Gastroesophageal sphincter (tissue), 4 donors: ENCODE measurements at regions not wholly inside any gene's neighbourhood (a gene's known extent, or its start where the extent isn't known, plus 50 kb on each side); places are given as distances from the start of the nearest gene placed in this dataset.

Experiments
- ATAC-seq: fragments of 150-250 bp; one replicate; pipeline ENCODE4 v1.9.1; 2016; ENCODE audit warnings: mild to moderate bottlenecking, moderate library complexity
- H3K27ac ChIP-seq, 4 donors: fragments of 200-600 bp; sonication (generic) in 3 of 4; 1 replicate in 3 of 4; 2 replicates in 1 of 4; pipeline ENCODE4 v1.5.1; 2016 to 2019
- H3K27me3 ChIP-seq: fragments of 200-600 bp; sonication (generic); one replicate; pipeline ENCODE4 v1.5.1; 2019
- H3K36me3 ChIP-seq, 2 donors: fragments of 200-600 bp; sonication (generic); one replicate each; pipeline ENCODE4 v1.5.1; 2019; ENCODE audit warnings: control low read depth in 1 of 2
- H3K4me1 ChIP-seq, 3 donors: fragments of 200-600 bp; sonication (generic); 1 replicate in 2 of 3; 2 replicates in 1 of 3; pipeline ENCODE4 v1.5.1; 2016 to 2019; ENCODE audit warnings: control low read depth in 2 of 3
- H3K4me3 ChIP-seq, 2 donors: fragments of 200-600 bp; sonication (generic); one replicate each; pipeline ENCODE4 v1.5.1; 2019; ENCODE audit warnings: mild to moderate bottlenecking in 1 of 2, moderate library complexity in 1 of 2
- H3K9me3 ChIP-seq, 3 donors: fragments of 200-600 bp; sonication (generic); one replicate each; pipeline ENCODE4 v1.5.1; 2017 to 2019; ENCODE audit warnings: control low read depth in 2 of 3
- EP300 ChIP-seq: sonication (generic); formaldehyde crosslinking; IDR thresholded peaks from one replicate; pipeline ENCODE4 v1.6.1; 2017; ENCODE audit warnings: antibody characterized with exemption, mild to moderate bottlenecking
- POLR2A ChIP-seq, 2 donors: fragments of 450-650 bp; IDR thresholded peaks; one replicate each; pipeline ENCODE4 v1.6.1; 2017; ENCODE audit warnings: antibody characterized with exemption in 2 of 2, mild to moderate bottlenecking in 2 of 2, moderate library complexity in 1 of 2
- POLR2AphosphoS5 ChIP-seq: sonication (generic); formaldehyde crosslinking; IDR thresholded peaks from one replicate; pipeline ENCODE4 v1.6.1; 2017; ENCODE audit warnings: antibody characterized with exemption
- WGBS, 2 donors: methylation state at CpG; one replicate each; pipeline ENCODE4 v1.1.5; 2018; ENCODE audit warnings: low coverage in 1 of 2; 5-methylcytosine and 5-hydroxymethylcytosine counted together
- TF ChIP-seq, protein P1 (sequence below), 4 experiments: fragments of 200-600 bp in 2 of 4; fragments of 450-650 bp in 2 of 4; sonication (generic) in 1 of 4; IDR thresholded peaks; one replicate each; pipeline ENCODE4 v1.5.1; 2017 to 2019; ENCODE audit warnings: antibody characterized with exemption in 4 of 4, mild to moderate bottlenecking in 2 of 4, moderate library complexity in 2 of 4

DNA sequence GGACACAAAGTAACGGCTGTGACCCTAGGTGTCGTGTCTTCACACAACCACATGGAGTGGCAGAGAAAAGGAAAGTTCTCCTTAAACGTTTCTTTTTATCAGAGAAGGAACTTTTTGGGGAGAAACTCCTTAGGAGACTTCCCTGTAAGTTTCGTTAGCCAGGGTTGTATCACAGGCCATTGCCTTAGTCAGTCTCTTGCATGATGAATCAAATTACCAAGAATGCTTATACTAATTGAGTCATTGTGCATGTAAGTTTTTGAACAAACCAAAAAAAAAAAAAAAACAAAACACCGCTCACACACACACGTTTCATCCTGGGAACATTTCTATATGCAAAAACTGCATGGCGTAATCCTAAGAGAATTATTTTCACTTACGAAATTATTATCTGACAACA, 150.4 kb upstream of the SATB1 start:
- Histone ChIP-seq H3K36me3 (no peaks in the 10 kb centered on the region), H3K27ac (no peak overlapping the region), H3K9me3 (no peaks in the 10 kb centered on the region), H3K27me3 (no peaks in the 10 kb centered on the region), H3K4me1 (no peaks in the 10 kb centered on the region), H3K4me3 (no peak overlapping the region)
- ATAC-seq = no peak
- TF ChIP-seq POLR2A (IDR thresholded peaks at IDR 0.05) = no peak
- TF ChIP-seq POLR2AphosphoS5 = no peak
- TF ChIP-seq, protein P1, sequence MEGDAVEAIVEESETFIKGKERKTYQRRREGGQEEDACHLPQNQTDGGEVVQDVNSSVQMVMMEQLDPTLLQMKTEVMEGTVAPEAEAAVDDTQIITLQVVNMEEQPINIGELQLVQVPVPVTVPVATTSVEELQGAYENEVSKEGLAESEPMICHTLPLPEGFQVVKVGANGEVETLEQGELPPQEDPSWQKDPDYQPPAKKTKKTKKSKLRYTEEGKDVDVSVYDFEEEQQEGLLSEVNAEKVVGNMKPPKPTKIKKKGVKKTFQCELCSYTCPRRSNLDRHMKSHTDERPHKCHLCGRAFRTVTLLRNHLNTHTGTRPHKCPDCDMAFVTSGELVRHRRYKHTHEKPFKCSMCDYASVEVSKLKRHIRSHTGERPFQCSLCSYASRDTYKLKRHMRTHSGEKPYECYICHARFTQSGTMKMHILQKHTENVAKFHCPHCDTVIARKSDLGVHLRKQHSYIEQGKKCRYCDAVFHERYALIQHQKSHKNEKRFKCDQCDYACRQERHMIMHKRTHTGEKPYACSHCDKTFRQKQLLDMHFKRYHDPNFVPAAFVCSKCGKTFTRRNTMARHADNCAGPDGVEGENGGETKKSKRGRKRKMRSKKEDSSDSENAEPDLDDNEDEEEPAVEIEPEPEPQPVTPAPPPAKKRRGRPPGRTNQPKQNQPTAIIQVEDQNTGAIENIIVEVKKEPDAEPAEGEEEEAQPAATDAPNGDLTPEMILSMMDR (IDR thresholded peaks at IDR 0.05) = no peak
- TF ChIP-seq EP300 = no peak
- WGBS, 2 donors = 73 to 86% methylated on average over 8 of the region's 8 CpGs

DNA sequence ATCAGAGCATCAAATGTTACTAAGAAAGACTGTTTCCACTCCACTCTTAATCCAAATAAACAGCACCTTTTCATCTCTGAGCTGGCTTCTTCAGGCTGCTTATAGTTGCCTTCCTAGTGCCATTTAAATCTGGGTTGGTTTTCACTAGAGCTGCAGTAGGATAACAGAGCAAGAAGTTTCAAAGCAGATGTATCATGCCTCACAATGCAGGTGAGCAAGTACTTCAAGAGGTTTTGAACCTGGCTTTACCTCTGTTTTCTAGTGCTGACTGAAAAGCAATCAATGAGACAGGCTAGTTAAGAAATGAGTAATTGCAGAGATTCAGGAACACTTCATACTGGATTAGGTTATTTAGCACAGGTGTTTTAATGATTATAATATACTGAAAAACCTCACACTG, 147.7 kb upstream of the SATB1 start:
- H3K9me3 ChIP-seq = no peaks in the 10 kb centered on the region
- H3K27ac ChIP-seq = no peak overlapping the region
- no peaks in the 10 kb centered on the region for H3K4me1 ChIP-seq
- no peak for ATAC-seq
- H3K36me3 ChIP-seq = no peaks in the 10 kb centered on the region
- no peaks in the 10 kb centered on the region for H3K27me3 ChIP-seq
- TF ChIP-seq EP300 (no peak), POLR2A (IDR thresholded peaks at IDR 0.05) (no peak), POLR2AphosphoS5 (no peak)
- TF ChIP-seq, protein P1 (IDR thresholded peaks at IDR 0.05) = no peak
- H3K4me3 ChIP-seq = no peak overlapping the region

DNA sequence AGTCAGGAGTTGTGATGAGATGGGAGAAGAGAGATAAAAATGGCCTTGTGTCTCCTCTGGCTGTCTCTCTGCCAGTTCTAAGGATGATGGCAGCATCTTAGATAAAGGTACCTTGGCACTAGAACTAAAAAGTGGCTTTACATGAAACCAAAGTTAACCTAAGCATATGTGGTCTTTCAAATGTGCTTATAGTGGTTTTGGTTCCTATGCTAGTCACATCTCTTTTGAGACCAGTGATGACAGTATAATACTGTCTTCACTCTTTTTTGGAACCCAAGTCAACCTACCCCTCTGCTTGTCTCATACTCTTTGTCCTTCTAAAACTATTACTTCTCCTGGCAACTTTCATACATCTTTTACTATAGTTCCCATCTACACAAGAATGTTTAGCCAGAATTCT, 142.2 kb upstream of the SATB1 start:
- TF ChIP-seq, protein P1 (IDR thresholded peaks at IDR 0.05) = no peak
- no peak for TF ChIP-seq POLR2AphosphoS5
- no peak for TF ChIP-seq POLR2A (IDR thresholded peaks at IDR 0.05)
- TF ChIP-seq EP300 = no peak

DNA sequence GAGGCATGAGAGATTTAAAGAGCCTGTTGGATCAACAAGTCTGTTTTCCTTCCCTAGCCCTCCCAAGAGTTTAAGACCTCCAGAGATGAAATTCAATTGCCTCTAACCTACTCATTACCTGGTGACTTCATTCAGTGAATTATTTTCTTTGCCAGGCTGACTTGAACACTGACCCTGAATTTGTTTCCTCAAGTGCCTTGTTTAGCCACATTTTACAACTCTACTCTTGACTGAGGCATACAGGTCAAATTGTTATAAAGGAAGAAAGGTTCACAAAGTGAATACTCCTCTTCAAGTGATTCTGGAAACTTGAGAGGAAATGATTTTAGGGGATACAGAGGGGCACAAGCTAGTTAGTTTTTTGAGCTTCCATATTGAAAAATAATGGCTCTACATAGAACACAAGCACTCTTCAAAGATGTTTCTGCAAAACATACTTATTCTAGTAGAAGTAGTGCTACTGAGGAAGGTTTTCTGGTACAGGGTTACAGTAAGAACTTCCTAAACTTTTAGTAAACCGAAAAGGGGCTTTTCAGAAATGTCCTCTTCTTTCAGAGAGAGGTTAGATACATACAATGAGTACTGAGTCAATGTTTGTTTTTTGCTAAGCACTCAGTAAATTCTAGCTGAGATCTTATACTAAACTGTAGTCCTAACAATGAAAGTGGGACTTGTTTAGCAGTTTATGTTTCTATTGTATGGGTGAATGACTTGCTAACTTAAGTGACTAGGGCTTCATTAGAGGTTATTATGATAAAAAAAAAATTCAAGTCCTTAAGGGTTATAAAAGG, 137.4 kb upstream of the SATB1 start:
- no peaks in the 10 kb centered on the region for H3K4me1 ChIP-seq

More for the DNA sequence above, 142.2 kb upstream of the SATB1 start:
- H3K27me3 ChIP-seq = no peaks in the 10 kb centered on the region
- ATAC-seq = no peak
- H3K27ac ChIP-seq = no peak overlapping the region
- no peak overlapping the region for H3K4me3 ChIP-seq
- H3K36me3 ChIP-seq = no peaks in the 10 kb centered on the region
- no peaks in the 10 kb centered on the region for H3K4me1 ChIP-seq
- H3K9me3 ChIP-seq = no peaks in the 10 kb centered on the region

DNA sequence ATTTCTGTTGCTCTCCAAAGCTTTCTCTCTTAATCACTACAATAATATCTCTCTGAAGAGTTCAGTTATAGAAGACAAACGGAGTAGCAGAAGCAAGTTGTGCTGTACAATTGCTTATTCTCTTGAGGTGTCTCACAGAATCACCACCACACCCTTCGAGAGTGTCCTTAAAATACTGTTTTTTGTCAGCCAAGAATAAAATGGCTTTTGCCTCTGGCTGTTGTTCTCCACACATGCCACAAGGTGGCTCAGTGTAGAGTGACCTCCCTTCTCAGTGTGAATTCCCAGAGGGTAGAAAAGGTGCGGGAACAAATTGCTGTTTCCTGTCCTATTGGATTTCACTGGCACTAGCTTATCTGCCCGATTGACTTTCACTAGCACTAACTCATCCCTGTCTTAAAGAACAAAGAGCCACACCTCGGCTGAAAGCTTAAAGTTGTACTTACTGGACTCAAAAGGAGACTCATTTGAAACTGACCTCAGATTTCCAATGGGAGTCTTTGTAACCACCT, 134.2 kb upstream of the SATB1 start:
- Histone ChIP-seq H3K4me3 (no peak overlapping the region), H3K4me1 (no peaks in the 10 kb centered on the region), H3K27me3 (peaks cover 3% of the 10 kb centered on the region), H3K27ac (no peak overlapping the region), H3K36me3 (no peaks in the 10 kb centered on the region), H3K9me3 (no peaks in the 10 kb centered on the region)
- ATAC-seq = no peak
- TF ChIP-seq, protein P1 (IDR thresholded peaks at IDR 0.05) = peak; percentile 24 to 57 (median 40)
- no peak for TF ChIP-seq EP300
- WGBS, 2 donors = 9 to 16% methylated on average over 4 of the region's 5 CpGs

More for the DNA sequence above, 137.4 kb upstream of the SATB1 start:
- 64 to 89% methylated on average over 1 of the region's 1 CpG for WGBS, 2 donors
- Histone ChIP-seq H3K36me3 (no peaks in the 10 kb centered on the region), H3K27ac (no peak overlapping the region), H3K27me3 (peaks cover 3% of the 10 kb centered on the region), H3K9me3 (no peaks in the 10 kb centered on the region), H3K4me3 (no peak overlapping the region)
- no peak for ATAC-seq
- TF ChIP-seq POLR2A (IDR thresholded peaks at IDR 0.05) (no peak), EP300 (no peak)
